HEK293 (cell line): ENCODE measurements at regions not wholly inside any gene's neighbourhood (a gene's known extent, or its start where the extent isn't known, plus 50 kb on each side); places are given as distances from the start of the nearest gene placed in this dataset.
A peak's percentile ranks its signal among the peaks of the same experiment; 100 is the strongest.

ENCODE experiments used
- CTCF ChIA-PET: fragments of 350-600 bp; formaldehyde crosslinking; extraction: SDS; loops from one replicate; lab custom pipeline; 2021; ENCODE audit warnings: antibody characterized with exemption; lab: Yijun Ruan, JAX
- POLR2A ChIA-PET: fragments of 300-600 bp; formaldehyde crosslinking; extraction: SDS; loops from one replicate; lab custom pipeline; 2020; ENCODE audit warnings: antibody characterized with exemption, inconsistent platforms; lab: Yijun Ruan, JAX
- H3K27ac ChIP-seq: fragments of 200-500 bp; sonication (Bioruptor generic); 2 replicates; pipeline ENCODE4 v1.5.1; 2014; ENCODE audit warnings: low read depth, low read length, control low read depth, inconsistent platforms; ENCODE audit errors: extremely low read depth
- H3K36me3 ChIP-seq, 2 experiments: fragments of 200-500 bp in 1 of 2; sonication (Bioruptor generic) in 1 of 2; 1 replicate in 1 of 2; 2 replicates in 1 of 2; pipeline ENCODE4 v1.5.1; 2014 to 2017; ENCODE audit warnings: inconsistent platforms in 2 of 2, low read length in 2 of 2; ENCODE audit not compliant: control insufficient read depth in 2 of 2, insufficient read depth in 1 of 2
- H3K4me1 ChIP-seq: fragments of 200-500 bp; sonication (Bioruptor generic); 2 replicates; pipeline ENCODE4 v1.5.1; 2014; ENCODE audit warnings: mild to moderate bottlenecking, low read length, inconsistent platforms; ENCODE audit not compliant: control insufficient read depth, insufficient read depth
- H3K4me3 ChIP-seq: 2 replicates; pipeline ENCODE4 v1.5.1; 2011; ENCODE audit warnings: low read depth, mild to moderate bottlenecking, control low read depth, low read length, moderate library complexity
- H3K9me3 ChIP-seq: fragments of 200-500 bp; sonication (Bioruptor generic); 2 replicates; pipeline ENCODE4 v1.5.1; 2014; ENCODE audit warnings: low read depth, low read length, inconsistent platforms; ENCODE audit not compliant: control insufficient read depth, insufficient read depth
- ZNF146 ChIP-seq: fragments of 450-650 bp; formaldehyde crosslinking; IDR thresholded peaks from 2 replicates; pipeline ENCODE4 v1.5.1; 2016; ENCODE audit warnings: missing biosample characterization, missing genetic modification characterization
- ZNF184 ChIP-seq: fragments of 450-650 bp; IDR thresholded peaks from 2 replicates; pipeline ENCODE4 v1.5.1; 2018; ENCODE audit warnings: missing biosample characterization, mild to moderate bottlenecking, missing genetic modification characterization
- ZNF24 ChIP-seq: fragments of 450-650 bp; formaldehyde crosslinking; IDR thresholded peaks from 2 replicates; pipeline ENCODE4 v1.5.1; 2016; ENCODE audit warnings: missing biosample characterization, missing genetic modification characterization
- ZNF280D ChIP-seq: fragments of 450-650 bp; formaldehyde crosslinking; IDR thresholded peaks from 2 replicates; pipeline ENCODE4 v1.5.1; 2016; ENCODE audit warnings: missing biosample characterization, missing genetic modification characterization
- ZNF354C ChIP-seq: fragments of 450-650 bp; formaldehyde crosslinking; IDR thresholded peaks from 2 replicates; pipeline ENCODE4 v1.5.1; 2016; ENCODE audit warnings: missing biosample characterization, missing genetic modification characterization, low read depth, borderline replicate concordance
- ZNF391 ChIP-seq: fragments of 450-650 bp; formaldehyde crosslinking; IDR thresholded peaks from 2 replicates; pipeline ENCODE4 v1.5.1; 2016; ENCODE audit warnings: low read depth, missing biosample characterization, missing genetic modification characterization, borderline replicate concordance
- ZNF398 ChIP-seq: fragments of 450-650 bp; formaldehyde crosslinking; IDR thresholded peaks from 2 replicates; pipeline ENCODE4 v1.5.1; 2017; ENCODE audit warnings: missing biosample characterization, missing genetic modification characterization
- ZNF529 ChIP-seq: fragments of 450-650 bp; formaldehyde crosslinking; IDR thresholded peaks from 2 replicates; pipeline ENCODE4 v1.5.1; 2017; ENCODE audit warnings: missing genetic modification characterization, missing biosample characterization; ENCODE audit not compliant: insufficient replicate concordance
- ZNF549 ChIP-seq: fragments of 450-650 bp; IDR thresholded peaks from 2 replicates; pipeline ENCODE4 v1.5.1; 2018; ENCODE audit warnings: missing biosample characterization, missing genetic modification characterization, mild to moderate bottlenecking, inconsistent platforms, moderate library complexity
- ZNF555 ChIP-seq: fragments of 450-650 bp; formaldehyde crosslinking; conservative IDR thresholded peaks from 2 replicates; pipeline ENCODE4 v1.5.1; 2017; ENCODE audit warnings: missing biosample characterization, mild to moderate bottlenecking, missing genetic modification characterization, inconsistent platforms
- ZSCAN16 ChIP-seq: fragments of 450-650 bp; formaldehyde crosslinking; IDR thresholded peaks from 2 replicates; pipeline ENCODE4 v1.5.1; 2016; ENCODE audit warnings: missing biosample characterization, missing genetic modification characterization
- TF ChIP-seq, protein P1 (sequence below): fragments of 450-650 bp; formaldehyde crosslinking; IDR thresholded peaks from 2 replicates; pipeline ENCODE4 v1.5.1; 2017; ENCODE audit warnings: missing biosample characterization, missing genetic modification characterization
- TF ChIP-seq, protein P2 (sequence below): fragments of 450-650 bp; formaldehyde crosslinking; IDR thresholded peaks from 2 replicates; pipeline ENCODE4 v1.5.1; 2017; ENCODE audit warnings: missing biosample characterization, missing genetic modification characterization

GRCh38 chr1:36638268-36638667 is 155.6 kb upstream of the CSF3R start (continued):
- no peak for TF ChIP-seq ZNF555 (tag by site-specific recombination)
- no peak for TF ChIP-seq ZNF549 (tag by site-specific recombination)
- TF ChIP-seq, protein P1, sequence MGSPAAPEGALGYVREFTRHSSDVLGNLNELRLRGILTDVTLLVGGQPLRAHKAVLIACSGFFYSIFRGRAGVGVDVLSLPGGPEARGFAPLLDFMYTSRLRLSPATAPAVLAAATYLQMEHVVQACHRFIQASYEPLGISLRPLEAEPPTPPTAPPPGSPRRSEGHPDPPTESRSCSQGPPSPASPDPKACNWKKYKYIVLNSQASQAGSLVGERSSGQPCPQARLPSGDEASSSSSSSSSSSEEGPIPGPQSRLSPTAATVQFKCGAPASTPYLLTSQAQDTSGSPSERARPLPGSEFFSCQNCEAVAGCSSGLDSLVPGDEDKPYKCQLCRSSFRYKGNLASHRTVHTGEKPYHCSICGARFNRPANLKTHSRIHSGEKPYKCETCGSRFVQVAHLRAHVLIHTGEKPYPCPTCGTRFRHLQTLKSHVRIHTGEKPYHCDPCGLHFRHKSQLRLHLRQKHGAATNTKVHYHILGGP (tag by site-specific recombination), result no peak
- TF ChIP-seq ZNF391, result no peak
- TF ChIP-seq ZNF24 (tag by site-specific recombination), result no peak
- no peak for TF ChIP-seq ZSCAN16 (tag by site-specific recombination)
- no peak for TF ChIP-seq ZNF398 (tag by site-specific recombination)

GRCh38 chr1:36636206-36636605 is 153.5 kb upstream of the CSF3R start:
- Histone ChIP-seq H3K27ac (no peak overlapping the region), H3K4me1 (no peaks in the 10 kb centered on the region), H3K36me3 (no peaks in the 10 kb centered on the region), H3K4me3 (no peak overlapping the region), H3K9me3 (no peaks in the 10 kb centered on the region)
- ChIA-PET POLR2A (no interaction called here), CTCF (no interaction called here)
- TF ChIP-seq ZNF280D (tag by site-specific recombination), result no peak
- TF ChIP-seq ZNF529 (tag by site-specific recombination), result no peak
- no peak for TF ChIP-seq ZNF354C (tag by site-specific recombination)
- TF ChIP-seq ZNF146 (tag by site-specific recombination), result no peak

DNA sequence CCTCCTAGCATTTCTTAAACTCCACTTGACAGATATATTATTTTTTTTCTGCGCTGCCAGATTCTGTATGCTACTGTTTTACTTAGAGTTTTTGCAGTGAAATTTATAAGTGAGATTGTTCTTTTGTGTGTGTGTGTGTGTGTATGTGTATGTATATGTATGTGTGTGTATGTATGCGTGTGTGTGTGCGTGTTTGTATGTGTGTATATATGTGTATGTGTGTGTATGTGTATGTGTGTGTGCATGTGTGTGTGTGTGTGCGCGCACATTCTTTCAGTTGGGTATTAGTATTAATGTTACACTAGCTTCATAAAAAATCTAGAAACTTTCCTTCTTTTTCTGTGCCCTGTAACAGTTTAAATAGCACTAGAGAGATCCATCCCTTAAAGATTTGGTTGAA is 152.6 kb upstream of the CSF3R start:
- Histone ChIP-seq H3K4me3 (no peak overlapping the region), H3K36me3 (no peaks in the 10 kb centered on the region), H3K9me3 (no peaks in the 10 kb centered on the region), H3K27ac (no peak overlapping the region), H3K4me1 (no peaks in the 10 kb centered on the region)
- no peak for TF ChIP-seq ZNF184 (tag by site-specific recombination)
- TF ChIP-seq, protein P2, sequence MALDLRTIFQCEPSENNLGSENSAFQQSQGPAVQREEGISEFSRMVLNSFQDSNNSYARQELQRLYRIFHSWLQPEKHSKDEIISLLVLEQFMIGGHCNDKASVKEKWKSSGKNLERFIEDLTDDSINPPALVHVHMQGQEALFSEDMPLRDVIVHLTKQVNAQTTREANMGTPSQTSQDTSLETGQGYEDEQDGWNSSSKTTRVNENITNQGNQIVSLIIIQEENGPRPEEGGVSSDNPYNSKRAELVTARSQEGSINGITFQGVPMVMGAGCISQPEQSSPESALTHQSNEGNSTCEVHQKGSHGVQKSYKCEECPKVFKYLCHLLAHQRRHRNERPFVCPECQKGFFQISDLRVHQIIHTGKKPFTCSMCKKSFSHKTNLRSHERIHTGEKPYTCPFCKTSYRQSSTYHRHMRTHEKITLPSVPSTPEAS, result peak; percentile 93
- POLR2A ChIA-PET, result no interaction called here
- CTCF ChIA-PET, result interaction anchor here (0.6 kb wide), 1 partner anchor 15 kb away, joined by 3 read pairs; no protein-coding TSS in a partner anchor
